Activated T-cell treated with anti-CD3 and anti-CD28 coated beads, Interleukin-2, amount 50 U/mL, for 72 hours (primary cell): ENCODE measurements at regions not wholly inside any gene's neighbourhood (a gene's known extent, or its start where the extent isn't known, plus 50 kb on each side); places are given as distances from the start of the nearest gene placed in this dataset.

ENCODE experiments used
- ATAC-seq, 2 donors: fragments of 150-1000 bp; cut with Tn5 transposase; replicated peaks in 1 of 2; 2 replicates each; pipeline ENCODE4 v1.10.0; 2021; ENCODE audit warnings: moderate library complexity in 2 of 2, mild to moderate bottlenecking in 1 of 2
- DNase-seq, 2 donors: peaks; one replicate each; pipeline ENCODE4 v3.0.0; 2021 to 2022; ENCODE audit warnings: mixed read lengths in 1 of 2
- H3K27ac Mint-ChIP-seq: one replicate; pipeline ENCODE4 v1.8.0; 2022; ENCODE audit warnings: mild to moderate bottlenecking, moderate library complexity, mixed read lengths
- H3K27me3 Mint-ChIP-seq: one replicate; pipeline ENCODE4 v1.8.0; 2022; ENCODE audit warnings: low read depth, mixed read lengths
- H3K36me3 Mint-ChIP-seq, 2 donors: one replicate each; pipeline ENCODE4 v1.8.0; 2022; ENCODE audit warnings: mixed read lengths in 2 of 2, mild to moderate bottlenecking in 1 of 2; ENCODE audit not compliant: insufficient read depth in 2 of 2
- H3K4me1 Mint-ChIP-seq: one replicate; pipeline ENCODE4 v1.8.0; 2022; ENCODE audit warnings: low read depth, mixed read lengths
- H3K4me3 Mint-ChIP-seq, 2 donors: one replicate each; pipeline ENCODE4 v1.8.0; 2022; ENCODE audit warnings: mild to moderate bottlenecking in 2 of 2, mixed read lengths in 2 of 2, moderate library complexity in 2 of 2
- H3K9me3 Mint-ChIP-seq, 2 donors: one replicate each; pipeline ENCODE4 v1.8.0; 2022; ENCODE audit warnings: mixed read lengths in 2 of 2

DNA sequence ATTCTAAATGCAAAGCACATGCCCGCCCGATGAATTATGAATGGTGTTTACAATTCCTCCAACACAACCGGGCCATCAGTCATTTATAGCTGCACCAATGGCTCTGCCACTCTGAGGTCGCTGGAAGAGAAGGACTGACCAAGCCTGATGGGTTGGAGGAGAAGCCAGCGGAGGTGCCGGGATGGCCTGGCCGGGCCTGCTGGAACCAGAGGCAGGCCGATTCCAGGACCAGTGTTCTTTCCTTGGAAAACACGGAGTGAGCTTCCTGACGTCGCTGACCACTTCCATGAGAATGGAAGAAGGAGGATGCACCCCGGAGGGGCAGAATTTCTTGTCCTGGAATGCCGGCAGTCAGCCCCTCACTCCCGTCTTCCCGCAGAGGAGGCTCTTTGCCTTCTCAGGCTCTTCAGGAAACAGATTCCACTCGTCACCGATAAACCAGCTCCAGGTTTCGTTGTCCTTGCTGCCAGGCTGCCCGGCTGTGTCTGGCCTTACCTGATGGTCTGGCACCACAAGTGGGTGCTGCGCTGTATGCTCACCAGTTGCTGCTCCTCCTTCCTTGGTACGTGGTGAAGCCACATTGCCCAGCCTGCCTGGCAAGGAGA, 358.5 kb upstream of the SFSWAP start:
- H3K4me1 Mint-ChIP-seq: no peaks in the 10 kb centered on the region
- H3K27ac Mint-ChIP-seq: no peak overlapping the region
- no peaks in the 10 kb centered on the region for H3K9me3 Mint-ChIP-seq
- H3K36me3 Mint-ChIP-seq: no peaks in the 10 kb centered on the region
- no peak for ATAC-seq
- DNase-seq: no peak
- H3K4me3 Mint-ChIP-seq: no peak overlapping the region
- H3K27me3 Mint-ChIP-seq: peaks cover 18% of the 10 kb centered on the region

- Mint-ChIP-seq H3K27me3 (peaks cover 23% of the 10 kb centered on the region), H3K36me3 (no peaks in the 10 kb centered on the region), H3K4me1 (no peaks in the 10 kb centered on the region), H3K9me3 (no peaks in the 10 kb centered on the region), H3K4me3 (no peak overlapping the region), H3K27ac (no peak overlapping the region)
- DNase-seq: no peak
- no peak for ATAC-seq
Observed at GRCh38 chr12:131353376-131353775, 357.5 kb upstream of the SFSWAP start.

DNA sequence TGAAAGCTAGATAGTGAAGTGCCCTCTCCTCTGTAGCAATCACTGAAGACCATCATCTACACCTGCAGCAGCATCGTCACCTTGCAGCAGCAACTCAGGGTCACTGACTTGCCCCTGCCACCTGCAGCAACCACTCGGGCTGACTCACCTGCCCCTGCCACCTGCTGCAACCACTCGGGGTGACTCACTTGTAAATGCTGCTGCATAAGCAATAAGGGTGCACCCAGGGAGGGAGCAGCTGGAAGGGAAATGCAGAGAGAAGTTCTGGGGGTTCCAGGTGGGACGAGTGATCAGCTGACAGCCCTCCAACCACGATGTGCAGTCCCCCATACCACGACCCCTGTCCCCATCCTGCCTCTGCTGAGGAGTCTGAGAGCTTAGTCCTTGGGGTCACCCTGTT, 357.1 kb upstream of the SFSWAP start:
- DNase-seq (no peak), ATAC-seq (no peak)
- Mint-ChIP-seq H3K4me1 (no peaks in the 10 kb centered on the region), H3K4me3 (no peak overlapping the region), H3K36me3 (no peaks in the 10 kb centered on the region), H3K9me3 (no peaks in the 10 kb centered on the region), H3K27ac (no peak overlapping the region), H3K27me3 (peaks cover 27% of the 10 kb centered on the region)

DNA sequence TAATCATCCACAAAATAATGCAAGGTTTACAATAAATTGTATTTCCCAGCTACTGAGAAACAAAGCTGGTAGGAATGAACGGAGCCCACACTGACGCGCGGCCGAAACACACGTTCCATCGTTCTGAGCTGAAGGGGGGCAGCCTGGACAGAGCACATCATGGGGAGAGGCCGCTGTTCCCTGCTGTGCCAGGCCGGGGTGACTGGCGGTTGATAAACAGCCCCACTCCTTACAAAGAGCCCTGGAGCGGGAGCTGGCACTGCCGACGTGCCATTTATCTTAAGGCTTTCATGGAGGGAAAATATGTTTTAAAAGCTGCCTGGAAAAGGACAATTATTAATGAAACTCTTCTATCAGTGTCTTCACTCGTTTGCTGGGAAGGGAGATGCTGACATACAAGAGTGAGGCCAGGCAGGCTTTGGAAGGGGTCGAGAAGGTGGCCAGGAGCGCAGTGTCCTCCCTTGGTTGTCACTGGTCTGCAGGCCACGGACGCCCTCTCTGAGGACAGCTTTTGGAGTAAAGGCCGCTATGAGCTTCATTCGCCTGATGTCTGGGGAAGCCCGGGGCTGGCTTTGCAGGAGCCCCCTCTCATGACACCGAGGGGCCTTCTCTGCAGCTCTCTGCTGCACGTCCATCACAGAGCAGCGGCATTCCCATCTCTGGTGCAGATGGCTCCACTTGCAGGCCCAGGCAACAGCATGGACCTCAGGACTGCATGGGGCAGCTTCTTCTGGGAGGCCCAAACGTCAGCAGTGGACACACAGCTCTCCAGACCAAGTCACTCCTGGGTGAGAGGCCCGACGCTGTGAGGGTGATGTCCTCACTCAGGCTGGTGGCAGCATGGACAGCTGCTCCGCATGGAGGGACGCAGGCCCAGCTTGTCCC, 355.3 kb upstream of the SFSWAP start:
- DNase-seq (no peak), ATAC-seq (no peak)
- no peaks in the 10 kb centered on the region for H3K9me3 Mint-ChIP-seq
- H3K27ac Mint-ChIP-seq: no peak overlapping the region
- no peaks in the 10 kb centered on the region for H3K4me1 Mint-ChIP-seq
- H3K27me3 Mint-ChIP-seq: peaks cover 26% of the 10 kb centered on the region
- no peak overlapping the region for H3K4me3 Mint-ChIP-seq
- no peaks in the 10 kb centered on the region for H3K36me3 Mint-ChIP-seq

- no peak overlapping the region for H3K27ac Mint-ChIP-seq
- no peaks in the 10 kb centered on the region for H3K9me3 Mint-ChIP-seq
- ATAC-seq (no peak), DNase-seq (no peak)
- no peak overlapping the region for H3K4me3 Mint-ChIP-seq
- no peaks in the 10 kb centered on the region for H3K36me3 Mint-ChIP-seq
- peaks cover 36% of the 10 kb centered on the region for H3K27me3 Mint-ChIP-seq
- H3K4me1 Mint-ChIP-seq: no peaks in the 10 kb centered on the region
Observed at GRCh38 chr12:131356485-131357184, 354.3 kb upstream of the SFSWAP start.

DNA sequence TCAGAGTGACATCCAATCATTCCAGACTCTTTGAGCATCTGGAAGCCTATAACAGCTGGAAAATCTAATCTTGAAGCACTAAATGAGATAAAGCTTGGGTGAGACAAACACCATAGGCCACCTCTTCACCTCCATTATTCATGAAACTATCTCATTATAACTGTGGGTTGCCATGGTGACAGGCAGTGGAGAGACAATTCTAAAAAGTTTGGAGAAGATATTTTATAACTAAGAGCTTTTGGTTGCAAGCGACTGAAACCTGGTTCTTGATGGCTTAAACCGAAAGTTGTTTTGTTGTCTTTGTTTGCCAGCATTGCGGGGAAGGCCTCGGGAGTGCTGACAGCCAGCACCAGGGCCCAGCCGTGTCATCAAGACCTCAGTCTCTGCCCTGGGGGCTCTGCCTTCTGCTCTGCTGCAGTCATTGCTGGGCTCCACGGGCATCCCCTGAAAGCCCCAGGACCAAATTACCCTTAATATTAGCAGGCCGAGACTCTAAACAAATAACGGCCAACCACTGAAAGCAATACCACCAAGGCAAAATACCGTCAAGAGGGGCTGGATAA, 353.6 kb upstream of the SFSWAP start:
- Mint-ChIP-seq H3K9me3 (no peaks in the 10 kb centered on the region), H3K36me3 (no peaks in the 10 kb centered on the region), H3K27me3 (peaks cover 39% of the 10 kb centered on the region), H3K4me1 (no peaks in the 10 kb centered on the region), H3K27ac (no peak overlapping the region), H3K4me3 (no peak overlapping the region)
- ATAC-seq (no peak), DNase-seq (no peak)

DNA sequence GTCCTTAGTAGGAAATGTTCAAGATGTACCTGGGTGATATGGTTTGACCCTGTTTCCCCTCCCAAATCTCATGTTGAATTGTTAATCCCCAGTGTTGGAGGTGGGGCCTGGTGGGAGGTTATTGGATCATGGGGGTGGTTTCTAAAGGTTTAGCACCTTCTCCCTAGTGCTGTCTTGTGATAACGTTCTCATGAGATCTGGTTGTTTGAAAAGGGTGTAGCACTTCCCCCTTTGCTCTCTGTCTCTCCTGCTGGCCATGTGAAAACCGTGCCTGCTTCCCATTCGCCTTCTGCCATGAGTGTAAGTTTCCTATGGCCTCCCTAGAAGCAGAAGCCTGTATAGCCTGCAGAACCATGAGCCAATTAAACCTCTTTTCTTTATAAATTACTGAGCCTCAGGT, 353.0 kb upstream of the SFSWAP start:
- H3K27ac Mint-ChIP-seq: no peak overlapping the region
- ATAC-seq: no peak
- H3K27me3 Mint-ChIP-seq: peaks cover 39% of the 10 kb centered on the region

GRCh38 chr12:131362291-131363211, 348.3 kb upstream of the SFSWAP start:
- Mint-ChIP-seq H3K4me3 (no peak overlapping the region), H3K27ac (no peak overlapping the region), H3K36me3 (no peaks in the 10 kb centered on the region), H3K4me1 (no peaks in the 10 kb centered on the region), H3K27me3 (peaks cover 33% of the 10 kb centered on the region), H3K9me3 (no peaks in the 10 kb centered on the region)
- DNase-seq (no peak), ATAC-seq (no peak)

More for the DNA sequence above, 353.0 kb upstream of the SFSWAP start:
- H3K4me3 Mint-ChIP-seq: no peak overlapping the region
- H3K36me3 Mint-ChIP-seq: no peaks in the 10 kb centered on the region
- no peaks in the 10 kb centered on the region for H3K4me1 Mint-ChIP-seq
- DNase-seq: no peak
- H3K9me3 Mint-ChIP-seq: no peaks in the 10 kb centered on the region

DNA sequence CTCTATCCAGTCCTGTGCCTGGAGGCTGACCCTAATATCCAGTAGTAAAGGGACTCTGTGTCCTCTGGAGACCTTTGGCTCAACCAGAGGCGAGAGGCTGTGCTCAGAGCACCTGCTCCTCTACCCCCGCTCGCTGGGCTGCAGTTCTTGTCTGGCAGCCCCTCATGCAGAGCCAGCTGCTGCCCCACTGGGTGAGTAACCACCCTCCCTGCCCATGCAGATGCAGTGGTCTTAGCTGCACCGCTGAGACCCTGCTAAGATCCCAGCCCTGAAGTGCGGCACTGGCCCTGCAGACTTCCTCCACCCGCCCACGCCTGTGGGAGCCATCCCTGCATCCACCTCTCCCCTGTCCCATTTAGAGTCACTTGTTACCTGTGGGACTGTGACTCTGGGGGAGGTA, 347.5 kb upstream of the SFSWAP start:
- no peak for ATAC-seq
- Mint-ChIP-seq H3K27ac (no peak overlapping the region), H3K27me3 (peaks cover 28% of the 10 kb centered on the region), H3K4me3 (no peak overlapping the region), H3K9me3 (no peaks in the 10 kb centered on the region), H3K4me1 (no peaks in the 10 kb centered on the region), H3K36me3 (no peaks in the 10 kb centered on the region)
- DNase-seq: no peak

GRCh38 chr12:131363841-131364495, 346.9 kb upstream of the SFSWAP start:
- no peak for ATAC-seq

DNA sequence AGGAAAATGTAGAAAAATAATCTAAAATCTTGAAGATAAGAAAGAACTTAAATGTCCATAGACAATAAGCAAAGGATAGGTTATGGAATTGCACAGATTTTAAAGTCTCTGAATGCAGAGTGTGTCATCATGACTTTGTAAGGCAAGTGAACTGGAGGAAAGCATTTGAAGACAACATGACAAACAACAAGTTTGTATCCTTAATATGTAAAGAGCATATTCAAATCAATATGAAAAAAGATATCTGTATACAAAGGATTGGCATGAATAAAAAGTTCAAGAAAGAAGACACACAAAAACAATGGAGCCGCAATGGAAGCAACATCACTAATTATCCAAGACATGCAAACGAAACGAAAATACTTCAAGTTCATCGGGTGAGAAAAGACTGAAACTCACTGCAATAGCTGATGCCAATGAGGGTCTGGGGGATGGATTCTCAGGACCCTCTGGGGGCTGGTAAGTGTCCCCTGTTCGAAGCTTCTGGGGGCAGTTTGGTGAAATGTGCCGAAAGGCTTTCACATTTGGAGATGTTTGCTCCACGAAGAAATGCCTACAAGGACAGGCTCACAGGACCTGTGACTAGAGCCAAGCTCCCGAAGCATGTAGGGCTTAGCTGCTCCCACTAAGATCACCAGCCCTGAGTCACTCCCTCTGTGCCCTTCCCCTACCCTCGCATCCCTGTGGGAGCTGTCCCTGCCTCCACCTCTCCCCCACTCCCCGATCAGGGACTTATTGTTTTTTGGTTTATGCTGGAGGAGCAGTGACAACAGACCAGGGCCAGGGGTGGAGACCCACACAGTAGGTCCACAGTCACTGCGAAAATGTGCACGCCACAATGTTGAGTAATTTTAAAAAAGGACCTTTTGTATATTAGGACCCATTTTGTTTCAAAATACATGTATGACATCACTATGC, 345.7 kb upstream of the SFSWAP start:
- no peak overlapping the region for H3K27ac Mint-ChIP-seq
- no peak overlapping the region for H3K4me3 Mint-ChIP-seq
- no peak for DNase-seq
- no peaks in the 10 kb centered on the region for H3K36me3 Mint-ChIP-seq
- H3K27me3 Mint-ChIP-seq: peaks cover 17% of the 10 kb centered on the region
- no peaks in the 10 kb centered on the region for H3K4me1 Mint-ChIP-seq
- ATAC-seq: no peak
- H3K9me3 Mint-ChIP-seq: no peaks in the 10 kb centered on the region

More at GRCh38 chr12:131363841-131364495, 346.9 kb upstream of the SFSWAP start:
- Mint-ChIP-seq H3K9me3 (no peaks in the 10 kb centered on the region), H3K27ac (no peak overlapping the region), H3K4me3 (no peak overlapping the region), H3K4me1 (no peaks in the 10 kb centered on the region), H3K27me3 (peaks cover 24% of the 10 kb centered on the region), H3K36me3 (no peaks in the 10 kb centered on the region)
- no peak for DNase-seq
